GM19452 (cell line): ENCODE measurements at regions not wholly inside any gene's neighbourhood (a gene's known extent, or its start where the extent isn't known, plus 50 kb on each side); places are given as distances from the start of the nearest gene placed in this dataset.
"Not testable (repeated sequence)": the region's sequence is repeated elsewhere in the genome, so short reads cannot be mapped to it uniquely, and the experiment has no call there.

ENCODE experiments used
- ATAC-seq: cut with Tn5 transposase; IDR thresholded peaks from one replicate; pipeline ENCODE4 v1.9.1; 2021; ENCODE audit not compliant: unreplicated experiment

DNA sequence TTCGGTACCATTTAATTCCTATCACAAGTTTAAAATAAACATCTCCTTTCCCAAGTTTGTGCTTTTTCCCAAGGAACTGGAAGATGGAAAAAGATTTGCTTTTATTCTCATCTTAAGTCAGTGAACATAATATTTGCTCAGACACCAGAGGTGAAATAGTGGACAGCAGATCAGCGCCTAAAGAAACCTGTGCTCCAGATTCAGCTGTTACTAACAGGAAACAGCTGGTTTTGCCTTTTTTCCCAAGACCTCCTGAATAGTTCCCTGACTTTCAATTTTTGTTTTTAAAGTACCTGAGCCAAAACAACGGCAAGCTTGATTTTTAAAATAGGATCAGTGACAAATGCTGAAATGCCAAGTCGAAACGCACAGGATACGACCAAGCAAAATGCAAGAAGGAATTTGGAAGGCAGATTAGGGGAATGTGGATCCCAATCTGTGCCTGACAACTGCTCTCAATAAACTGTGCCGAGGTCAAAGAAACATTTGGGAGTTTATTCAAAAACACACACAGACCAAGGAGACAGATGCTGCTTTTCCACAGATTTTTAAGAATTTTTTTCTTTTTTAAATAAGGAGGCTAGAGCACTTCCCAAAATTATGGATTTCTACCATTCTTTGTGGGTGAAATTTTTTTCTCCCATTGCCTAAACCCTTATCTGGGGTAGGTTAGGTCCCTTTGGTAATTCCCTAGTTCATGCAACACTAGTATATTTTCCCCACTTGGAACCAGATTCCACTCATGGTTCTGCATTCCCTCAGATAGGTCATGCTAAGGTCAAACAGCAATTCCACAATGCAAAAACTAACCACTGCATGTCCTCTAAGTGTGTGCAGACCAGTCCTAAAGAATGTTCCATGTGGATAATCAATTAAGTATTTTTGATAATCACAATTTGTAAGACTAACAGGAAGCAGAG lies 121.5 kb upstream of the PDE1A start:
- no peak for ATAC-seq

DNA sequence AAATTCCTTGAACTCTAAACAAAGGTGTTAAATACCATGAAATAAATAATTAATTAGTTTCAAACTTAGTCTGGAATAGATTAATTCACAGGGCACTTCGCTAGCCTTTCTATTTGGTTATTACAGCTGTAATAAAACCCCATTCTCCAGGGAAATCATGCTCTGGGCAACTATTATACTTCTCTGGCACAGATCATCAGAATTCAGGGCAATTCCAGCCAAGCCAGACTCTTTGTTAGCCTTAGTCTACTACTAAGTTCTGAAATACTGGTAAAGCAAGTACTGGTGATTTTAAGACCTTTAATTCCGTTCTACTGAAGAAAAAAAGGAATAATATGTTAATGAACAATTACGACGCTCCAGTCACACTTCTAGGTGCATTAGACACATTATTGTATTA lies 123.4 kb upstream of the PDE1A start:
- no peak for ATAC-seq

DNA sequence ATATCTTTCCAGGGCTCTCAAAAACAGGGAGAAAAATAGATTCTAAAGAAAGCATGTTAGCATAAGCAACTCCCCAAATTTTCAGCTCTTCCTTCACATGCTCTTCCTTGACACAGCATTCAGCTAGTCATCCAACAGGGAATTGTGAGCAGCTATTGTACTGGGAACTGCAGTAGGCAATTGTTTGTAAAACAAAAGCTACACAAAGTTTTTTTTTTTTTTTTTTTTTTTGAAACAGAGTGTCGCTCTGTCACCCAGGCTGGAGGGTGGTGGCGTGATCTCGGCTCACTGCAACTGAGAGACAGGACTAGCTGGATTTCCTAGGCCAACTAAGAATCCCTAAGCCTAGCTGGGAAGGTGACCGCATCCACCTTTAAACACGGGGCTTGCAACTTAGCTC lies 125.4 kb upstream of the PDE1A start:
- ATAC-seq = not testable (repeated sequence)

DNA sequence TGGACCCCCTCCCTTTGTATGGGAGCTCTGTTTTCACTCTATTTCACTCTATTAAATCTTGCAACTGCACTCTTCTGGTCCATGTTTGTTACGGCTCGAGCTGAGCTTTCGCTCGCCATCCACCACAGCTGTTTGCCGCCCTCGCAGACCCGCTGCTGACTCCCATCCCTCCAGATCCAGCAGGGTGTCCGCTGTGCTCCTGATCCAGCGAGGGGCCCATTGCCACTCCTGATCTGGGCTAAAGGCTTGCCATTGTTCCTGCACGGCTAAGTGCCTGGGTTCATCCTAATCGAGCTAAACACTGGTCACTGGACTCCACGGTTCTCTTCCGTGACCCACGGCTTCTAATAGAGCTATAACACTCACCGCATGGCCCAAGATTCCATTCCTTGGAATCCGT lies 125.9 kb upstream of the PDE1A start:
- ATAC-seq = not testable (repeated sequence)

DNA sequence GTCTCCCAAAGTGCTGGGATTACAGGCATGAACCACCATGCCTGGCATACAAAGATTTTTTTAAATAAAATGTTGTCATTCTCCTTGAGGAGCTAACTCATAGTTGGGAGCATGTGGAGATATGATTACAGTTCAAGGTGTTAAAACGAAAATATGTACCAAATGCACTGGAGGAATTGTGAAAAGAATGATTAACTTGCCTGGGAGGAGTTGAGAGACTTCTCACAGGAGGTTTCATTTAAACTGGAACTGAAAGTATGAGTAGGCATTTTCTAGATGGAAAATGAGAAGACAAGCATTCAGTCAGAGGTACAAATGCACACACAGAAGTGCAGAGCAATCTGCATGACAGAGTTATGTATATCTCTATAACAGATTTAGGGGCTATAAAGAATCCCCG lies 126.6 kb upstream of the PDE1A start:
- ATAC-seq = peak; percentile 99

DNA sequence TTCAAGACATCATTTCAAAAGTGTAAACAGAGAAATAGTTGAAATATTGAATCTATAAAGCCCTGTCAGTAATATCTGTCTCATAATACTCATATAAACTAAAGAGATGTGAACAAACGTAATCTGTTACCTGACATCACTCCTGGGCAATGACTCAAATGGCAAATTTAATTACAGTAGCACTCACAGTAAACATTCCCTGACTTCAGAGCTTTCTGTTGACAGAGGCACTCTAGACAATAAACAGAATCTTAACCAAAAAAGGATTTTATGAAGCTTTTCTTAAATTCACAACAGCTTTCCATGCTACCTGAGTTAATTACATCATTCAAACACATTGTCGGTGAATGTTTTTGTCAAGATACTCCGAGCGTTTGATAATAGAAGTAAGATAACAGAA lies 128.1 kb upstream of the PDE1A start:
- no peak for ATAC-seq

DNA sequence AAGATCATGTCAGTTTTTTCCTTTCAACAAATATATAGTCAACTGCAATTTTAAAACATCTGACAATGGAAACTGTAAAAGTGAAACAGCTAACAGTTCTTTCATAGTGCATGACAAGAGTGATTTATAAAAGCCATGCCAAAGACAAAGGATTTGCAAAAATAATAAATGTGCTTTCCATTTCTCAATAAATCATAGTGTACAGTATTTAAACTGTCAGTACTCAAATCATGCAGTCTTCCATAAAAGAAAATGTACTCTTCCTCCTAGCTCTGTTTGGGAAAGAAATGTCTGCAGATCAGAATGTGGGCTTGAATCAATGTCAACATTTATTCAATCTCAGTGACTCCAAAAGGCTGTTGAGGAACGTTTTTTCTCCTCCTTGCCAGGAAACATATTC lies 131.7 kb upstream of the PDE1A start:
- no peak for ATAC-seq

DNA sequence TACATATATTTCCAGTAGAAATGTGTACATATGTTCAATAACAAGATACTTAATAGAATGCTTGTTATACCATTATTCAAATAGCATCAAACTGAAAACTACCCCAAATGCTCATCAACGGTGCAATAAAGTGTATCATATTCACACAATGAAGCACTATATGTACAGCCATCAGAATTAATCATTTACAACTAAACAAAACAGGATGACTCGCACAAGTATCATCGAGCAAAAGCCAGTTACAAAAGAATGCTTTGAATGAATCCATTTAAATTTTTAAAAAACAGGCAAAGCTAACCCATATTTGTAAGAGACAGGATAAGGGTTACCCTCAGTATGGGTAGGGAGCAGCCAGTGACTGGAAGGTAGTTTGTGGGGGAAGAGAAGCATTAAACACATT lies 132.8 kb upstream of the PDE1A start:
- no peak for ATAC-seq

DNA sequence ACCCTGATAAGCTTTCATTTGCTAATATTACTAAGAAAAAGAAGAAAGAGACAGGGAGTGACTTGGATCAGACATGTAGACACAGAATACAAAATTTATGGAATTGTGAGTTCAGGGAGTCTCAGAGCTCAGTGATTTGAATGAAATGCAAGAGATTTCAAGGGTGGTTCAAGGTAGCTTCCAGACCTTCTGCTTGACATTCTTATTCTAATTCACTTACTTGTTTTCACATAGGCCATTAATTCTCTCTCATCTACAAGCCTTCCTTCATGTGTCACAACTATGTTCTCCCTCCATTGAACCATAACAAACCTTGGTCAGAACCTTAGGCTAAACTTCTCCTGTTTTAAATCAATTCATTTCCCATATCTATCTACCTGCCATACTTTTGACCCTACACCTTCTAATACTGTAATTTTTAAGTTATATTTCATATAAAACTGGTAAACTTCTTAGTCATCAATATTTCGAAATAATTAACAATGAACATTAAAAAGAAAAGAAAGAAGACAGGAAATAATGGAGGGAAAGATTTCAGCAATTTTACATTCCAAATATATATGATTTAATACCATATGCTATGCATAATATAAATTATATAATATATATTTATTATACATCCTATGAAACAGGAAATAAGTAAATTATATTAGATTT lies 139.2 kb upstream of the PDE1A start:
- no peak for ATAC-seq

DNA sequence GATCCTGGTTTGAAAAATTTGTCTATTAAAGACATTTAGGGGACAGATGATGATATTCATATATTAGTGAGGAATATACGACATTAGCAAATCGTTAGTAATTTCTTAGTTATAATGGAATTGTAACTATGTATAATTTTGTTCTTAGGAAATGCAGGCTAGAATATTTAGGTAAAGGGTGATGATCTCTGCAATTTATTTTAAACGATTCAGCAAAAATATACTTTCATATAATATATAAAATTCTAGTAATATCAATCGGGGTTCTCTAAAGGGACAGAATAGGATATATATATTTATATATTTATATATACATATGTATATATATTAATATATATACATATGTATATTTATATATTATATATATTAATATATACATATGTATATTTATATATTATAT lies 142.5 kb upstream of the DNAJC10 start:
- no peak for ATAC-seq

DNA sequence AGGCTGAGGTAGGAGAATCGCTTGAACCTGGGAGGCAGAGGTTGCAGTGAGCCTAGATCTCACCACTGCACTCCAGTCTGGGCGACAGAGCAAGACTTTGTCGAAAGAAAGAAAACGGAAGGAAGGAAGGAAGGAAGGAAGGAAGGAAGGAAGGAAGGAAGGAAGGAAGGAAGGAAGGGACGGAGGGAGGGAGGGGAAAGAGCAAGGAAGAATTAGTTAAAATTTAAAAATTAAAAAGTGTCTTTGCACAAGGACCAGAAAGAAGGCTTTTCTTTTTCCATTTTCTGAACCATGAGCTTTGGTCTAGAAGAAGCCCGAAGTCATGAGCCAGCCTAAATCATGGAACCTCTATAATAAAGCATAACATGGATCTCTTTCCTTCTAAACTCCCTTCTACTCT lies 138.2 kb upstream of the DNAJC10 start:
- no peak for ATAC-seq

DNA sequence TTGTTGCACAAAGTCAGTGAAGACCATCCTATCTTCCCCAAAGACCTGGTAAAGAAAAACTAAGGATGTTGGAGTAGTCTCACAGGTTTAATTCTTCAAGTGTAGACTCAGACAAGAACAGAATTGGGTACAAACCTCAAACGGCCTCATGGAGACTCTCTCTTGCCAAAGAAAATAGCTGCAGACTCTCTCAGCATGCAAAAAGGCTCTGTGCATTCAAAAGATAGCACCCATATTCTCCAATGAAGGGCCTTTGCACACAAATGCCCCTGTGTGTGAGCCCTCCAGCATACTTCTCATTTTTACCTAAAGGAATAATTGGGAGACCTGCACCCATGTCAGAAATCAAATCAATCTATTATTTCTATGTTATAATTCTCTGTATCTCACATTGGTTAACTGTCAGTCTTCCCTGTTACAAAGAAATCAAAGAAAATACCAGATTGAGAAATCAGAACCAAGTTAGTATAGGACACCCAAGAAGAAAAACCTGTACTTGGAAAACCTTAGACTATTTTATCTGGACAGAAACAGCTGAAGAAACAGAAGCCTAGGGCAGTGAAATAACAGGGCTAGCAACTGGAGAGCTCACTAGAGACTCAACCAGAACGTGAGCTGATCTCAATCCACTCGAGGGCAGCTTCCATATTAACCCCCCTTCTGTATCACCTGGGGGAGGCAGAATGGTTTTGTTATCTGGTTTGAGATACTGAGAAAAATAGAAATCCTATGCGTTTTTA lies 134.7 kb upstream of the DNAJC10 start:
- ATAC-seq = no peak

DNA sequence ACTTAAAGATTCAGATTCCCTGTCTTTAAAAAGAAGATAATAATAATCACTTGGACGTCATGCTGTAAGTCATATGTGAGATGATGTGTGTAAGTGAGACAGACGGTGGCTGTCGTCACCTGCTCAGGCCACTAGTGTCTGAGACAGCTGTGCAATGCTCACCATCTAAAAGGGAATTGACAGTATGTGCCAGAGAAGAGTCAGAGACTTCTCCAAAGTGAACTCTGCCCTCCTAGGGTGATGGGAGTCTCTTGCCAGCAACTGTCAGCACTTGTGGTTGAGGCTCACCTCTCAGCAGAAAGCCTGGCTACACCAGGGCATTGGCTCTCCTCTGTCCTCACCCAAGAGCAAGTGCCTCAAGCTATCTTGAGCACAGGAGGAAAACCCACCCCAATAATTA lies 131.6 kb upstream of the DNAJC10 start:
- ATAC-seq = no peak

DNA sequence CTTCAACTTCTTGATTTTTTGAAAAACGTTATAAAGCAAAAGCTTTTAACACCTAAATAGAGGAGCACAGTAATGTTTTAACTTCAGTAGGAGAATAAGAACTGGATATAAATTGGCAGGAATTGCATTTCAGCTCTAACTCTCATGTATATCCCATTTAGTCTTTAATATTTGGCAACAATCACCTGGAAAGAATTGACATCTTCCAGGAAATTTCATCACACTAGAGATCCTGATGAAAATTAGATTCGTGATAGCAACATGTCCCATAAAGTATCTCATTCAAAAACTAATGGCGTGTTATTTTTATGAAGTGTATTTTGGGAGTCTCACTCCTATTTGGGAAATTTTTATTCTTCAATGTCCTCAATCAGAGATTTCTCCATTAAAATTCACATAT lies 131.1 kb upstream of the DNAJC10 start:
- ATAC-seq = no peak

DNA sequence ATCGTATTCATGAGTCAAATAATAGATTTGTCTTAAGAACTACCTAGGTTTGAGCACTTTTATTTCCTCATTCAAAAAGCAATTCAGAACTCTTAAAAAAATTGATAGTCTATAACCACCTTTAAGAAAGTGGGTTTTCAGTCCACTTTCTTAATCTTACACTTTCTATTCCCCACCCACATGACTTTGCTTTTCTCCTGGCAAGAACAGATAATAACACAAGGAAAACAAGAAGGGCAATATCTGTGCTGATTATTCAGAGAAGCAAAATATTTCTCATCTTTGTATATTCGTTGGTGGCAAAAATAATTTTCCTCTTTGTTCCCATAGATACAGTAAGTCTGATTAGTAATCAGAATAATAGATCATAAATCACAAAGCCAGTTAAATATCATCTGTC lies 130.6 kb upstream of the DNAJC10 start:
- ATAC-seq = no peak

DNA sequence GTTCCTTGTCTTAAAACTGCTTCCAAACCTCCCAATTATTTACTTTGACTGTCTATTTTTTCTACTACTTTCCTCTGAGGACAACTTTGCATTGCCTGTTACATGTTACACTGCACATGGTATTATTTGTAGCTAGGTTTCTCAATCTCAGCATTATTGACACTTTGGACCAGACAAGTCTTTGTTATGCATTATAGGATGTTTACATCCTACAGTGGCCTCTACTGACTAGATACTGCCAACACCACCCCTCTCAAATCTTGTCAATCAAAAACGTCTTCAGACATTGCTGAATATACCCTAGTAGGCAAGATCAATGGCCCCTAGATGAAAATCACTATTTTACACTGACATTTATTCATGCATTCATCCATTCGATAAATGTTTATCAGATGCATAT lies 129.6 kb upstream of the DNAJC10 start:
- ATAC-seq = no peak

DNA sequence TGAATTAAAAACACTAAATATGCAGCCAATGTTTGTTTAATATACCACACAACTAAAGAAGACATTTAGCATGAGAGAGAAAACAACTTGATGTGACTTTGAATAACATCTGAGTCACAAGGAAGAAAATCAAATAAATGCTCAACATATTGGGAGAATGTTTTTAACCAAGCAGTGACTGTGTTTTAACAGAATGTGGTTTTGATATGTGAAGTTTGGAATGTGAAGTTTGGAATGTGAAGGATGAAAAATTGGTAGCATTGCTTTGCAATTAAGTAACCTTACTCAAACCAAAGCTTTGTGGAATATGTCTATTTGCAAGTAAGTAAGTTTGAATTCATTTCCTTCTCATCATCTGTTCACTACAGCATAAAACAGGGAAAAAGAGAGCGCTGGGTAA lies 128.2 kb upstream of the DNAJC10 start:
- no peak for ATAC-seq

DNA sequence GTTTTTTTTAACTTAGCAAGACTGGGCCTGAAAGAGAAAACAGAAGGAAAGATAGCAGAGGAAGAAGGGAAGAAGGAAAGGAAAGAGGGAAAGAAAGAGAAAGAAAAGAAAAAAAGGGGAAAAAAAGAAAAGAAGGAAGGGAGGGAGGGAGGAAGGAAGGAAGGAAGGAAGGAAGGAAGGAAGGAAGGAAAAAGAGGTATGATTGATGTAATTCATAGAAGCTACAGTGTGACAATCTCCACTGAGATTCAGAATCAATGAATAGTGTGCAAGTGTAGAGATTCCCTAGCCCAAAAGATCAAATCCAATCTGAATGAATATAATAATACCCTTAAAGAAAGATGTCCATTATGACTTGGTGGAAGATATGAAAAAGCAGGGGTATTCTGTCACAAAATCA lies 126.9 kb upstream of the DNAJC10 start:
- ATAC-seq = no peak

DNA sequence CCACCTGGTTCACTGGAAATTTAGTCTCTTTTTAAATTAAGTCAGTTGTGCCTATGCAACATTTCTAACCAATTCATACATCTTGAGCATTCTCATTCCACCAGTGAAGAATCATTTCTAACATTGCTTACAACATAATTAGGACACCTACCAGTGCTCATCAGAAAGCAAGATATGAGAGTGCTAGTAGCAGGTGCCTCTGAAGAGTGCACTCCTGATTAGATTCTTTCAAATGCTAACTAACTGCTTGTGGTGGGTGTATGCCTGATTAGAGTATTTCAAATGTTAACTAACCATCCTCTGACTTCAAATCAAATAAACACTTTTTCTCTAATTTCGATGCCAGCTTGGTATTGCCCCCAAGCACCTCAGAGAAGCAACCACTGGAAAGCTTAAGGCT lies 124.3 kb upstream of the DNAJC10 start:
- ATAC-seq = no peak

DNA sequence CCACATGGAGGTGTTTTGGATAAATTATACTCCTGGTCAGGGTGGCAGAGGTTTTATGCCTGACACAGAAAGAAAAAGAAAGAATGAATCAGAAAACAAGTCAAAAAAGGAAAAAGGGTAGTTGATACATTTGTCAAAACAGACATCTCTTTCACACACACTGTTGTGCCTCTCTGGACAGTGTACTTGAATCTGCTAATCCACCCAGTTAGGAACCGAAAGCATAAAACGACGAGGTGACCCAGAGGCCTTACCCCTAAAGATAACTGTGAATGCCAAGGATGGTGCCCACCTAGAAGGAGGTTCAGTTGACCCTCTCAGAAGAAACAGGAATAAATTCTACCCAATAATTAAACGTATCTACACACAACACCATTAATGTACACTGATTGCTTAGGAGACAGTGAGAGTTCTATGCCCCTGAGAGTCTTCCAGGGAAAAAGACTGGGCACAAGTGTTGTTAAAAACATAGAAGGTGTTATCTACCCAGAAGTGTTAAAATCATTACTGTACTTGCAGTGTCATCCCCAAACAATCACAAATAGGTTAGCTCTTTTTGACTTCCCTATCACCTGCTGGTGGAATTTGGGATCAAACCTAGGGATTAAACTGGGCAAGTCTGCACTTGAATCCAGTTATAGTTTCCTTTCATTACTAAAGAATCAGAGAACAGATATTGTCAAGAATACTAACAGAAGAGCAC lies 123.2 kb upstream of the DNAJC10 start:
- no peak for ATAC-seq

DNA sequence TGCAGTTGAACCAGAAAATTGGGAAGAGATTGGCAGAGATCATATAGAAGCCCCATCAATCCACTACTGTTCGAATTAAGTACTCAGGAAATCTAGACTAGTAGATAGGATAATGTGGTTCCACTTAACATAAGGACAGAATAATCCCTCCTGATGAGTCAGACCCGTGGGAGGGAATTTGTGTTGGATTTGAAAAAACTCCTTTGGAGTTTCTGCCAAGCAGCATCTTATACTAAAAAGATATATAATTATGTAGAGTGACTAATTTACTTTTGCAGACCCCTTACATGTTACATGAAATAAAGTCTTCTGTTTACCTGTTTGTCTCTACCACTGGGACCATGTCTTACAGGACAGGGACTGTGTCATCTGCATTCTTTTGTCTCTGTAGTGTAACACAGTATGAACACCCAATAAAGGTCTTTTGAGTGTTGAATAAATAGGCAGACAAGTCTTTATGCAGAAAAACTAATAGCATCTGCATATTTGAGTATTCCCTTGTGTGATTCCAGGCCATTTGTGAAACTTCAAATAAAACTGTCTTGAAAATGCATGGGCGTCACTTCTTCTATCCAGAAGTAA lies 122.6 kb upstream of the DNAJC10 start:
- no peak for ATAC-seq
